ENCODE measurements at regions not wholly inside any gene's neighbourhood (a gene's known extent, or its start where the extent isn't known, plus 50 kb on each side); places are given as distances from the start of the nearest gene placed in this dataset.
"Not testable (repeated sequence)": the region's sequence is repeated elsewhere in the genome, so short reads cannot be mapped to it uniquely, and the experiment has no call there.

GRCh38 chr22:10526079-10526478, 5001.9 kb upstream of the OR11H1 start:
- intact Hi-C loops (cut with DNase I): not testable (repeated sequence)
- peak in 7 of 42 donors; percentile 0 to 18 (median 1) for DNase-seq

- DNase-seq; intact Hi-C loops (cut with DNase I): not testable (repeated sequence)
Observed at GRCh38 chr22:10531141-10531540, 4996.9 kb upstream of the OR11H1 start.

GRCh38 chr22:10572531-10572930, 4955.5 kb upstream of the OR11H1 start:
- intact Hi-C loops (cut with DNase I): not testable (repeated sequence)

GRCh38 chr22:10601071-10601470, 4926.9 kb upstream of the OR11H1 start:
- intact Hi-C loops (cut with DNase I): not testable (repeated sequence)

More at GRCh38 chr22:10572531-10572930, 4955.5 kb upstream of the OR11H1 start:
- DNase-seq: peak in 3 of 42 donors; percentile 7 to 22 (median 8)

GRCh38 chr22:10631961-10632360, 4896.0 kb upstream of the OR11H1 start:
- DNase-seq; intact Hi-C loops (cut with DNase I): not testable (repeated sequence)

More at GRCh38 chr22:10601071-10601470, 4926.9 kb upstream of the OR11H1 start:
- not testable (repeated sequence) for DNase-seq

- intact Hi-C loops (cut with DNase I): not testable (repeated sequence)
- peak in 2 of 42 donors; percentile 1 to 2 for DNase-seq
Observed at GRCh38 chr22:10635341-10635740, 4892.7 kb upstream of the OR11H1 start.

- DNase-seq; intact Hi-C loops (cut with DNase I): not testable (repeated sequence)
Observed at GRCh38 chr22:10662818-10663217, 4865.2 kb upstream of the OR11H1 start.

- DNase-seq; intact Hi-C loops (cut with DNase I): not testable (repeated sequence)
Observed at GRCh38 chr22:10673065-10673464, 4854.9 kb upstream of the OR11H1 start.

GRCh38 chr22:10678720-10679119, 4849.3 kb upstream of the OR11H1 start:
- not testable (repeated sequence) for DNase-seq

GRCh38 chr22:10685436-10685835, 4842.6 kb upstream of the OR11H1 start:
- intact Hi-C loops (cut with DNase I): not testable (repeated sequence)
- DNase-seq: peak in 2 of 42 donors; percentile 0 to 38

More at GRCh38 chr22:10678720-10679119, 4849.3 kb upstream of the OR11H1 start:
- intact Hi-C loops (cut with DNase I): not testable (repeated sequence)

- intact Hi-C loops (cut with DNase I): not testable (repeated sequence)
- peak in 22 of 42 donors; percentile 1 to 63 (median 26) for DNase-seq
Observed at GRCh38 chr22:10687256-10687655, 4840.7 kb upstream of the OR11H1 start.

- intact Hi-C loops (cut with DNase I); DNase-seq: not testable (repeated sequence)
Observed at GRCh38 chr22:10698836-10699235, 4829.2 kb upstream of the OR11H1 start.

- peak in 1 of 42 donors; percentile 12 for DNase-seq
- intact Hi-C loops (cut with DNase I): not testable (repeated sequence)
Observed at GRCh38 chr22:10699301-10700097, 4828.5 kb upstream of the OR11H1 start.

- intact Hi-C loops (cut with DNase I); DNase-seq: not testable (repeated sequence)
Observed at GRCh38 chr22:10708175-10708574, 4819.8 kb upstream of the OR11H1 start.

- DNase-seq; intact Hi-C loops (cut with DNase I): not testable (repeated sequence)
Observed at GRCh38 chr22:10710923-10711322, 4817.1 kb upstream of the OR11H1 start.

GRCh38 chr22:10722804-10723203, 4805.2 kb upstream of the OR11H1 start:
- intact Hi-C loops (cut with DNase I); DNase-seq: not testable (repeated sequence)

- DNase-seq; intact Hi-C loops (cut with DNase I): not testable (repeated sequence)
Observed at GRCh38 chr22:10723966-10724365, 4804.0 kb upstream of the OR11H1 start.

- intact Hi-C loops (cut with DNase I): no loop called here
- DNase-seq: no peak
Observed at GRCh38 chr22:10727393-10727792, 4800.6 kb upstream of the OR11H1 start.

GRCh38 chr22:10729979-10730378, 4798.0 kb upstream of the OR11H1 start:
- intact Hi-C loops (cut with DNase I); DNase-seq: not testable (repeated sequence)

- DNase-seq; intact Hi-C loops (cut with DNase I): not testable (repeated sequence)
Observed at GRCh38 chr22:10730706-10731105, 4797.3 kb upstream of the OR11H1 start.
